NT2/D1 (cell line): ENCODE measurements at regions not wholly inside any gene's neighbourhood (a gene's known extent, or its start where the extent isn't known, plus 50 kb on each side); places are given as distances from the start of the nearest gene placed in this dataset.

Experiments
- YY1 ChIP-seq: IDR thresholded peaks from 2 replicates; pipeline ENCODE4 v1.6.1; 2011; ENCODE audit not compliant: insufficient read length, insufficient read depth
- ZNF274 ChIP-seq: IDR thresholded peaks from 2 replicates; pipeline ENCODE4 v1.6.1; 2011; ENCODE audit warnings: mild to moderate bottlenecking, low read depth, low read length

GRCh38 chr2:157959249-157959648 lies 83.1 kb upstream of the ACVR1 start:
- TF ChIP-seq ZNF274 (no peak), YY1 (no peak)
